GM23248 (cell line): ENCODE measurements at regions not wholly inside any gene's neighbourhood (a gene's known extent, or its start where the extent isn't known, plus 50 kb on each side); places are given as distances from the start of the nearest gene placed in this dataset.

Experiments
- DNase-seq: peaks from one replicate; pipeline ENCODE4 v3.0.0-alpha.2; 2015
- H2AFZ ChIP-seq: fragments of 200-600 bp; sonication (generic); 2 replicates; pipeline ENCODE4 v1.6.1; 2016; ENCODE audit warnings: antibody characterized with exemption
- H3F3A ChIP-seq: fragments of 200-600 bp; sonication (generic); 2 replicates; pipeline ENCODE4 v1.6.1; 2016; ENCODE audit warnings: mild to moderate bottlenecking, antibody characterized with exemption, mixed run types; ENCODE audit not compliant: insufficient read depth
- H3K27ac ChIP-seq: fragments of 200-600 bp; sonication (generic); 2 replicates; pipeline ENCODE4 v1.5.1; 2016; ENCODE audit warnings: mild to moderate bottlenecking
- H3K27me3 ChIP-seq: fragments of 200-600 bp; sonication (generic); replicated peaks from 2 replicates; pipeline ENCODE4 v1.6.1; 2016; ENCODE audit warnings: mild to moderate bottlenecking; ENCODE audit not compliant: insufficient read depth
- H3K36me3 ChIP-seq: fragments of 200-600 bp; sonication (generic); 2 replicates; pipeline ENCODE4 v1.6.1; 2016; ENCODE audit warnings: low read depth, mild to moderate bottlenecking
- H3K4me1 ChIP-seq: fragments of 200-600 bp; sonication (generic); 2 replicates; pipeline ENCODE4 v1.6.1; 2016; ENCODE audit warnings: mild to moderate bottlenecking; ENCODE audit not compliant: insufficient read depth
- H3K4me2 ChIP-seq: fragments of 200-600 bp; sonication (generic); one replicate; pipeline ENCODE4 v1.6.1; 2016; ENCODE audit warnings: mild to moderate bottlenecking; ENCODE audit not compliant: unreplicated experiment
- H3K4me3 ChIP-seq: fragments of 200-600 bp; sonication (generic); 2 replicates; pipeline ENCODE4 v1.5.1; 2016; ENCODE audit warnings: mild to moderate bottlenecking
- H3K79me2 ChIP-seq: fragments of 200-600 bp; sonication (generic); 2 replicates; pipeline ENCODE4 v1.6.1; 2016; ENCODE audit warnings: mild to moderate bottlenecking; ENCODE audit not compliant: insufficient read depth
- H3K9ac ChIP-seq: fragments of 200-600 bp; sonication (generic); 2 replicates; pipeline ENCODE4 v1.6.1; 2016; ENCODE audit warnings: mild to moderate bottlenecking
- H3K9me2 ChIP-seq: fragments of 200-600 bp; sonication (generic); 2 replicates; pipeline ENCODE4 v1.6.1; 2016; ENCODE audit warnings: mixed run types, mild to moderate bottlenecking, moderate library complexity; ENCODE audit not compliant: insufficient read depth
- H3K9me3 ChIP-seq: fragments of 200-600 bp; sonication (generic); one replicate; pipeline ENCODE4 v1.6.1; 2017; ENCODE audit warnings: low read depth
- H4K20me1 ChIP-seq: fragments of 200-600 bp; sonication (generic); 2 replicates; pipeline ENCODE4 v1.6.0; 2016; ENCODE audit not compliant: insufficient read depth
- EZH2 ChIP-seq: fragments of 200-600 bp; sonication (generic); IDR thresholded peaks from 2 replicates; pipeline ENCODE4 v1.6.1; 2018; ENCODE audit warnings: antibody characterized with exemption, mild to moderate bottlenecking; ENCODE audit not compliant: insufficient read depth, poor library complexity, severe bottlenecking
- EZH2phosphoT487 ChIP-seq: fragments of 200-600 bp; sonication (generic); IDR thresholded peaks from 2 replicates; pipeline ENCODE4 v1.6.1; 2018; ENCODE audit warnings: antibody characterized with exemption, moderate library complexity, mild to moderate bottlenecking, low read depth; ENCODE audit not compliant: insufficient read depth
- WGBS, 2 experiments: methylation state at CpG; one replicate each; pipeline ENCODE4 v1.1.6; 2015 to 2017; ENCODE audit warnings: low lambda C conversion rate in 2 of 2, low coverage in 1 of 2; ENCODE audit errors: missing lambda C conversion rate in 2 of 2; 5-methylcytosine and 5-hydroxymethylcytosine counted together
- in situ Hi-C: fragments of 300-500 bp; cut with MboI; formaldehyde crosslinking; loops from 2 replicates; pipeline ENCODE4 v1.15.0; 2020

DNA sequence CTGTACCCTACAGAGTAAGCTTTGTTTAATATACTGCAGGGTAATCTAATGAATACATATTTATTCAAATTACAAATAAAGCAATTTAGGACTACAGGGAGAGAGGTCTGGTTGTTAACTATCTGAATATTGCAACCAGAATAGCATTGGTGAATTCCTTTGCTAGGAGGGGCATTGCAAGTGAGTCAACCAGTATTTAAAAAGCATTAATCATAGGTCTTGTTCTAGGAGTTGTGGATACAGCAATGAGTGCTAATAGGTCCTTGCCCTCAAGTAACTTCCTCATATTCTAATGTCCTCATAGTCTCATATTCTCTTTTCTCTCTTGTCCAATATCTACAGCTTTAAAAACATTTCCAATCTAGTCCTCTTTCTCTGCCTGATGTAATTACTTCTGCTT, 531.4 kb downstream of the CDH11 start:
- no peaks in the 10 kb centered on the region for H3K9me2 ChIP-seq
- H3K27ac ChIP-seq = peak overlapping the region; percentile 78
- peak; percentile 67 for DNase-seq
- in situ Hi-C loops = no loop called here
- peak overlapping the region; percentile 57 for H3K4me2 ChIP-seq
- peaks cover 15% of the 10 kb centered on the region for H3F3A ChIP-seq
- H4K20me1 ChIP-seq = no peaks in the 10 kb centered on the region
- H3K79me2 ChIP-seq = no peaks in the 10 kb centered on the region
- no peaks in the 10 kb centered on the region for H3K36me3 ChIP-seq
- peaks cover 21% of the 10 kb centered on the region for H3K4me1 ChIP-seq
- no peaks in the 10 kb centered on the region for H3K27me3 ChIP-seq
- no peak overlapping the region for H2AFZ ChIP-seq
- H3K9ac ChIP-seq = 0 out of 2 replicates have a peak overlapping the region, but pooled peaks have one; percentile 4
- H3K9me3 ChIP-seq = peaks cover 4% of the 10 kb centered on the region
- H3K4me3 ChIP-seq = peak overlapping the region; percentile 13; the same call in 1 of the 2 replicates
- TF ChIP-seq EZH2 (no peak), EZH2phosphoT487 (no peak)

DNA sequence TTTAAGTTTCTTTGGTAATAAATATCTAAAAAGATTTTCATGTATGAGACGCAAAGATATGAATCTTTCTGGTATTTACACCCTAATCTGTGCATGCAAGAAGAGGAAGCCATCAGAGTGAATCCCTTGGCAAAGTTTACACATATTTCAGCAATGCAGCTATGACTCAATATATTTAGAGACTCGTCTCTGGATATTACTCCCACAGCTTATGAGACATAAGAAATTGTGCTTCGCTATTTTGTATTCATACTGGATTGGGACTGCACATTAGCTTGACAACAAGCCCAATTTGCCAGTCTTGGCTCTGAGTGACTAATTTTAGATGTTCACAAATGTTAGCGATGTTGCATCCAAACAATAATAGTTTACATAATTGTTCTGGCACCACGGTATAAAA, 532.0 kb downstream of the CDH11 start:
- Histone ChIP-seq H4K20me1 (no peaks in the 10 kb centered on the region), H3K9ac (0 out of 2 replicates have a peak overlapping the region, but pooled peaks have one; percentile 4), H3F3A (peaks cover 15% of the 10 kb centered on the region), H3K4me3 (peak overlapping the region; percentile 13; the same call in 1 of the 2 replicates), H3K36me3 (no peaks in the 10 kb centered on the region), H3K9me3 (peaks cover 4% of the 10 kb centered on the region), H3K27me3 (no peaks in the 10 kb centered on the region), H3K4me1 (peaks cover 21% of the 10 kb centered on the region), H2AFZ (no peak overlapping the region), H3K79me2 (no peaks in the 10 kb centered on the region), H3K4me2 (peak overlapping the region; percentile 57), H3K9me2 (no peaks in the 10 kb centered on the region), H3K27ac (peak overlapping the region; percentile 78)
- WGBS, 2 experiments = 5 to 9% methylated on average over 5 of the region's 5 CpGs
- DNase-seq = peak; percentile 93
- TF ChIP-seq EZH2phosphoT487 = no peak
- TF ChIP-seq EZH2 = no peak
- in situ Hi-C loops = no loop called here

DNA sequence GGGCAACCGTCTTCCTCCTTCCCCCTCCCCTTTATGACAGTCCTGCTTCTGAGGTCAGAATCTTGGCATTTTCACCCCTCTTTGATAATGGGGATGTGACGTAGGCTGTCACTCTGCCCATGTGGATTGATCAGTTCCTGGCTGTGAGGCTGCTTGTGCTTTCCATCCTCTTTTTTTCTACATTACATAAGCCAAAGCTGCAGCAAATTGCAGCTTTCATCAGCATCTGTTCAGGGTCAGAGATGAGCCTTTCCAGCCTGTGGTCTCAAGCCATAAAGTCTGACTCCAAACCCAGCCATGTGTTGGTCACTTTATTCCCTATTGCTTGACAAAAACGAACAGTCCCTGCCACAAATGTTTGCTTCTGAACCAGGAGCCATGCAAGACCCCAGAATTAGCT, 535.1 kb downstream of the CDH11 start:
- no peaks in the 10 kb centered on the region for H3K36me3 ChIP-seq
- H4K20me1 ChIP-seq = no peaks in the 10 kb centered on the region
- no peak overlapping the region for H2AFZ ChIP-seq
- H3K9me3 ChIP-seq = peaks cover 4% of the 10 kb centered on the region
- no peaks in the 10 kb centered on the region for H3K27me3 ChIP-seq
- H3K4me1 ChIP-seq = peaks cover 21% of the 10 kb centered on the region
- no peaks in the 10 kb centered on the region for H3K9me2 ChIP-seq
- 29 to 37% methylated on average over 3 of the region's 3 CpGs for WGBS, 2 experiments
- H3K4me2 ChIP-seq = no peak overlapping the region
- H3K4me3 ChIP-seq = no peak overlapping the region
- no peak overlapping the region for H3K27ac ChIP-seq
- in situ Hi-C loops = no loop called here
- H3F3A ChIP-seq = peaks cover 15% of the 10 kb centered on the region
- no peak for TF ChIP-seq EZH2phosphoT487
- TF ChIP-seq EZH2 = no peak
- DNase-seq = no peak
- no peaks in the 10 kb centered on the region for H3K79me2 ChIP-seq
- no peak overlapping the region for H3K9ac ChIP-seq

DNA sequence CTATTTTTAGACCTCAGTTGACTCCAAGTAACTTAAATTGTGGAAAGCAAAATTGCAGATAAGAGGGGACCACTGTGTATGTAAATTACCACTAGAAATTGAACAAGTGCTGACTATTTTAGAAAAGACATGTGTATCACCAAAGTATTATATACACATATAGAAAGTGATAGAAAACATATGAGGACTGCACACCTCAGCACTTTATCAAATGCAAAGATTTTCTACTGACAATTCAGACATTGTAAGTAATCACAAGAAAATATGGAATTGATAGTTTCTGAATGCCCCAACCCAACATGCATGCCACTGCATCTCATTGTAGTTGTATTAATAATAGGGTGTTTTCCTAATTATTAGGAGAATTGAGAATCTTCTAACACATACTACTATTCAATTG, 536.5 kb downstream of the CDH11 start:
- H3K4me3 ChIP-seq = no peak overlapping the region
- H3K36me3 ChIP-seq = no peaks in the 10 kb centered on the region
- H3K9me2 ChIP-seq = no peaks in the 10 kb centered on the region
- no peaks in the 10 kb centered on the region for H3K27me3 ChIP-seq
- no peak overlapping the region for H2AFZ ChIP-seq
- peaks cover 4% of the 10 kb centered on the region for H3F3A ChIP-seq
- H3K9me3 ChIP-seq = no peaks in the 10 kb centered on the region
- H4K20me1 ChIP-seq = no peaks in the 10 kb centered on the region
- no peak for DNase-seq
- H3K79me2 ChIP-seq = no peaks in the 10 kb centered on the region
- no peak overlapping the region for H3K9ac ChIP-seq
- H3K4me2 ChIP-seq = no peak overlapping the region
- no peak for TF ChIP-seq EZH2
- no peak overlapping the region for H3K27ac ChIP-seq
- in situ Hi-C loops = no loop called here
- peaks cover 16% of the 10 kb centered on the region for H3K4me1 ChIP-seq

DNA sequence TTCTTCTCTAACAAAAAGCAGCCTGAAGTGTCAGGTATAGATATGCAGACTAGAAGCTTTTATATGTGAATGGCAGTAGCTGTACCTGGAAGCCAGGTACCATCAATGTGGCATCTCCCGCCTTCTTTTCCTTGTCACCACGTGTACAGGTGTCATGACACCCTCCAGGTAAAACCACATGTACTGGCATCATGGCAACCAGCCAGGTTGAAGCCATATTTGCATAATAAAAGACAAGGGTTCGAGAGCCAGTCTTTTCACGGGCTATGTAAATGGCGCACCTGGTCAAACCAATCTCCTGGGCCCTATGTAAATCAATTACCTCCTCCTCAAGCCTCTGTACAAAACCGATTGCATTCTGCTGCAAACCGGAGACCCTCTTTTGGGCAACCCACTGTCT, 541.3 kb downstream of the CDH11 start:
- H3K79me2 ChIP-seq = no peaks in the 10 kb centered on the region
- H3K4me1 ChIP-seq = no peaks in the 10 kb centered on the region
- H3K4me2 ChIP-seq = no peak overlapping the region
- H3F3A ChIP-seq = no peaks in the 10 kb centered on the region
- no peak overlapping the region for H3K9ac ChIP-seq
- no peaks in the 10 kb centered on the region for H3K9me2 ChIP-seq
- H4K20me1 ChIP-seq = no peaks in the 10 kb centered on the region
- 75 to 76% methylated on average over 7 of the region's 7 CpGs for WGBS, 2 experiments
- in situ Hi-C loops = no loop called here
- no peak overlapping the region for H2AFZ ChIP-seq
- H3K4me3 ChIP-seq = no peak overlapping the region
- H3K9me3 ChIP-seq = no peaks in the 10 kb centered on the region
- TF ChIP-seq EZH2 (no peak), EZH2phosphoT487 (no peak)
- H3K27me3 ChIP-seq = no peaks in the 10 kb centered on the region
- H3K27ac ChIP-seq = no peak overlapping the region
- DNase-seq = no peak
- no peaks in the 10 kb centered on the region for H3K36me3 ChIP-seq
